OCI-M1 (cell line): ENCODE measurements at regions not wholly inside any gene's neighbourhood (a gene's known extent, or its start where the extent isn't known, plus 50 kb on each side); places are given as distances from the start of the nearest gene placed in this dataset.

ENCODE experiments used
- DNase-seq: peaks from one replicate; lab custom pipeline; 2025; lab: John Stamatoyannopoulos, UW

- no peak for DNase-seq
Observed at GRCh38 chr6:105452924-105453756, 50.3 kb upstream of the PREP start.
